ENCODE measurements at regions not wholly inside any gene's neighbourhood (a gene's known extent, or its start where the extent isn't known, plus 50 kb on each side); places are given as distances from the start of the nearest gene placed in this dataset.

DNA sequence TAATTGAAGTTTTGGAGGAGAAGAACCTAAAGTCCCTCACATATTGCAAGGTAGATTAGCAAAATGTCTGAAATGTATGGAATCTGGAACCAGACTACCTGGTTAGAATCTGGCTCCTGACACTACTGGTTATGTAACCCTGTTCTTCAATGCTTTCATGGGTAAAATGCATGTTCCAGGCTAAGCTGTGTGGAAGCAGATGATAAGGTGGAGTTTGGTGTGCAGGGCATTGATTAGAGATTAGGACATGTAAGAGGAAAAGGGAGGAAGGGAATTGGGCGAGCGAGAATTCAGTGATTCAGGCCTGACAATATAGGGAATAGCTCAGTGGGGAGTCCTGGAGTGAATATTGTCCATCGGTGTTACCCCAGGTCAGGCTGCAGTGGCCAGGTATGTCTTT, 165.8 kb upstream of the SFRP2 start:
- ChIA-PET POLR2A (no interaction called here), CTCF (no interaction called here)
- no peak for DNase-seq (ENCODE audit: extremely low spot score)
- TF ChIP-seq LEF1 (IDR thresholded peaks at IDR 0.05; ENCODE audit: borderline replicate concordance) (no peak), ELF4 (IDR thresholded peaks at IDR 0.05) (no peak), FOXM1 (IDR thresholded peaks at IDR 0.05; ENCODE audit: borderline replicate concordance) (no peak)

DNA sequence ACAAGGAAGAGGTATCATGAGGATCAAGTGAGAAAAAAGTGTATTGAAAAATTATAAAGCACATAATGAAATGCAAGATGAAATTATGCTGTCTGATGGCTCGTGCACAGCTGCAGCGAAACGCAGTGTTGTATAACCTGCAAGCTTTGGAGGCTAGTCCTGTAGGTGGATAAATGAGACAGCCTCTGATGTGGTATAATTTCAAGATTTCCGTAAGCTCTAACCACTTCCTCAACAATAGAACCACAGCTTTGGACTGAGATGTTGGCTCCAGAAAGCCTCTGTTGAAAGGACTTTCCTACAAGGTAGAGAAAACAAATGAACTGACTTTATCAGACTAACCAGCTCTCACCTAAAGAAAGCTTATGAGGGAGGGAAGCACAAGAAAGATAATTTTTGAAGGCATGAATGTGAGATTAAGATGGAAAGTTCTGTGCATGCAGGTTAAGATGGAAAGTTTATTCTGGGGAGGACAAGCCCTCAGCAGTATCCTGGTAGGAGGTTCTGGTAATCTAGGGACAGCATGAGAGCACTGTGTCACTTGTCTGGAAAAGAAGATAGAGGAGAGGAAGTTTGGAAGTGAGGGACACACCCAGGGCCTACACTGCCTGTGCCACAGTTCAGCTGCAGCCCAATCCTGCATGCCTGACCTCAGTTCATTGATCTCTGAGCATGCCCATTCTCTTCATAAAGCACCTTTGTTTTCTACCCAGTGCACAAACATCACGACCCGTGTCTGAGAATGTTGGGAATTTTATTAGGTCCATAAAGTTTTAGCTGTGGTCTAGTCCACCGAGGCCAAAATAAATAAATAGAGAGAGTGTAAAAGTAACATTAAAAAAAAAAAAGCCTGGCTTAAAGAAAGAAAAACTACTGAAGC, 161.5 kb upstream of the SFRP2 start:
- CTCF ChIA-PET, result interaction anchor here (0.5 kb wide), 2 partner anchors 33 to 170 kb away, joined by 3 read pairs; no protein-coding TSS in a partner anchor
- TF ChIP-seq NFRKB (IDR thresholded peaks at IDR 0.05), result no peak
- peak; percentile 58; the same call in 1 of the 2 replicates for TF ChIP-seq ZNF384 (IDR thresholded peaks at IDR 0.05)
- DNase-seq (ENCODE audit: extremely low spot score), result no peak
- POLR2A ChIA-PET, result no interaction called here

DNA sequence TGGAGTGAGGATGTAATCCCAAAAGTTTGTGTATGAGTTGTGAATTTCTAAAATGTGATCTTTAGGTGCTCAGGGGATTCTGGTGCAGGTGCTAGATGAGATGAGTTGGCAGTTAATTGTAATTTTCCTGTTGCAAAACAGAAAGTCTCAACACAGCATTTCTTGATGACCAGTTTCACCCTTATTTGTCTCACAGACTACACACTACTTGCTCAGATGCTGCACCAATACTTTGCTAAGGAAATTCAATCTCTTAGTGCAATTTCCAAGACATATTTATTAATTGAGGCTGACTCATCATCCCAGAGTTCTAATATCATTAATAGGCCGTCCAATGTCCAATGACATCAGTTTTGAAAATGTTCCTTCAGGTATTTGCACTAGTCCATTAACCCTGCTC, 159.2 kb upstream of the SFRP2 start:
- TF ChIP-seq BHLHE40 (IDR thresholded peaks at IDR 0.05; ENCODE audit: borderline replicate concordance) (no peak), HDGF (IDR thresholded peaks at IDR 0.05; ENCODE audit: borderline replicate concordance) (no peak), SP1 (IDR thresholded peaks at IDR 0.05) (no peak), FOXM1 (IDR thresholded peaks at IDR 0.05; ENCODE audit: borderline replicate concordance) (no peak), FOXK2 (IDR thresholded peaks at IDR 0.05) (no peak), ARNT (IDR thresholded peaks at IDR 0.05) (no peak), TARDBP (IDR thresholded peaks at IDR 0.05) (no peak), NFRKB (IDR thresholded peaks at IDR 0.05) (no peak)
- CTCF ChIA-PET, result no interaction called here
- POLR2A ChIA-PET, result no interaction called here
- no peak for DNase-seq (ENCODE audit: extremely low spot score)

DNA sequence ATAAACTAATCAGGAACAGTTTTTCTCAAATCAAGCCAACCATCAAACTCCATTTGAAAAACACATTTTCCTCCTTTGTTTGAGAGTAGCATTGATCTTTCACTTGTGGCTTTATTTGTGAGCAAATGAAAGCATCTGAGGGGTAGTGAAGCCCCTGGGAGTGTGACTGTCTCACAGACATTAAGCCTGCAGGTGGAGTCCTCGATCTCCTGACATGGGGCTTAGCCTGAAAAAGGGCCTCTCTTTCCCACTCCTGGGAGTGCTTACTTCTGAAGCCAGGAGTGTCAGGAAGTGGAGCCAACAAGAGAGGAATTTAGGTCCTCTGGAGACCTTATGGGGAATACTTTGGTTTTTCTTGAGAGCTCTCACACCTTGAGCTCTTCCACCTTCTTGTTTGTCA, 158.2 kb upstream of the SFRP2 start:
- ChIA-PET CTCF (no interaction called here), POLR2A (no interaction called here)
- no peak for DNase-seq (ENCODE audit: extremely low spot score)
- TF ChIP-seq HDGF (IDR thresholded peaks at IDR 0.05; ENCODE audit: borderline replicate concordance) (no peak), SUZ12 (IDR thresholded peaks at IDR 0.05) (no peak), NFRKB (IDR thresholded peaks at IDR 0.05) (no peak), FOXM1 (IDR thresholded peaks at IDR 0.05; ENCODE audit: borderline replicate concordance) (no peak), ZNF384 (IDR thresholded peaks at IDR 0.05) (no peak), BHLHE40 (IDR thresholded peaks at IDR 0.05; ENCODE audit: borderline replicate concordance) (no peak), TARDBP (IDR thresholded peaks at IDR 0.05) (no peak), ELF4 (IDR thresholded peaks at IDR 0.05) (no peak), FOXA1 (IDR thresholded peaks at IDR 0.05) (no peak), CTBP1 (IDR thresholded peaks at IDR 0.05; ENCODE audit: borderline replicate concordance) (no peak), L3MBTL2 (conservative IDR thresholded peaks at IDR 0.05) (no peak), ARNT (IDR thresholded peaks at IDR 0.05) (no peak), SP1 (IDR thresholded peaks at IDR 0.05) (no peak)
- TF ChIP-seq, protein P1, sequence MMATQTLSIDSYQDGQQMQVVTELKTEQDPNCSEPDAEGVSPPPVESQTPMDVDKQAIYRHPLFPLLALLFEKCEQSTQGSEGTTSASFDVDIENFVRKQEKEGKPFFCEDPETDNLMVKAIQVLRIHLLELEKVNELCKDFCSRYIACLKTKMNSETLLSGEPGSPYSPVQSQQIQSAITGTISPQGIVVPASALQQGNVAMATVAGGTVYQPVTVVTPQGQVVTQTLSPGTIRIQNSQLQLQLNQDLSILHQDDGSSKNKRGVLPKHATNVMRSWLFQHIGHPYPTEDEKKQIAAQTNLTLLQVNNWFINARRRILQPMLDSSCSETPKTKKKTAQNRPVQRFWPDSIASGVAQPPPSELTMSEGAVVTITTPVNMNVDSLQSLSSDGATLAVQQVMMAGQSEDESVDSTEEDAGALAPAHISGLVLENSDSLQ (IDR thresholded peaks at IDR 0.05), result no peak

DNA sequence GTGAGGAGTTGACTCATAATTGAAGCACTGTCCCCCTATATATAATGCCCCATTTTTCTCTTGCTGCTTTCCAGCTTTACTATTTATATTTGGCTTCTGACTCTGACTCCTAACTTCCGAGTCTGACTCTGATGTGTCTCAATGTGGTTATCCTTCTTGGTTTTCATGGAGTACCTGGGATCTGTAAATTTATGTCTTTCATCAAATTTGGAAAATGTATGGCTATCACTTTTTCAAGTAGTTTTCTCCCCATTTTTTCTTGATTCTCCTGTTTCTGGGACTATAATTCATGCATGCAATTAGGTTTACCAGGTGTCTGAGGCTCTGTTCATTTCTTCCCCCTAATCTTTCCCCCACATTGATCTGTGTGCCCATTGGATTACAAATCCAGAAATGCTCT, 156.8 kb upstream of the SFRP2 start:
- ChIA-PET CTCF (no interaction called here), POLR2A (no interaction called here)
- DNase-seq (ENCODE audit: extremely low spot score), result no peak
- TF ChIP-seq FOXA1 (IDR thresholded peaks at IDR 0.05), result no peak
- TF ChIP-seq NFRKB (IDR thresholded peaks at IDR 0.05), result no peak
- TF ChIP-seq L3MBTL2 (conservative IDR thresholded peaks at IDR 0.05), result no peak
- no peak for TF ChIP-seq BHLHE40 (IDR thresholded peaks at IDR 0.05; ENCODE audit: borderline replicate concordance)
- no peak for TF ChIP-seq CTBP1 (IDR thresholded peaks at IDR 0.05; ENCODE audit: borderline replicate concordance)
- TF ChIP-seq TARDBP (IDR thresholded peaks at IDR 0.05), result no peak

DNA sequence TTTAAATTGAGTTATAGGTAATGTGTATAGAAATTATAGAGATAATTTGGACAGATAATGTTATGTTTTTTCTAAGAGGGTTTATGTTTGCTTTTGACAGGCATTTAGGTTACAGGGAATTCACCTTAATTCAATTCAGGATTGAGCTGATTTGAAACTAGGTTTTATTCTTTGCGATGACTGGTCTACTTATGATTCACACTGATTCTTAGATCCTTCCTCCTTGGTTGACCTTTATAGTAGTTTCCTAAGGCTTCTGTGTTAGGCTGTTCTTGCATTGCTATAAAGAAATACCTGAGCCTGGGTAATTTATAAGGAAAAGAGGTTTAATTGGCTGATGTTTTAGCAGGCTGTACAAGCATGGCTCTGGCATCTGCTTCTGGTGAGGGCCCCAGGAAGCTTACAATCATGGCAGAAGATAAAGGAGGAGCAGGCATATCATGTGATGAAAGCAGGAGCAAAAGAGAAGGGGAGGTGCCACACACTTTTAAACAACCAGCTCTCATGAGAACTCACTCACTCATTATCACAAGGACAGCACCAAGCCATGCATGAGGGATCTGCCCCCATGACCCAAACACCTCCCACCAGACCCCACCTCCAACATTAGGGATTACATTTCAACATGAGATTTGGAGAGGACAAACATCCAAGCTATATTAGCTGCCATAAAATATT, 155.0 kb upstream of the SFRP2 start:
- POLR2A ChIA-PET, result no interaction called here
- CTCF ChIA-PET, result interaction anchor here (0.6 kb wide), 3 partner anchors 13 to 606 kb away, joined by 4 read pairs; partner anchors contain the start of gene PLRG1
- no peak for DNase-seq (ENCODE audit: extremely low spot score)
- no peak for TF ChIP-seq TARDBP (IDR thresholded peaks at IDR 0.05)
- no peak for TF ChIP-seq ARNT (IDR thresholded peaks at IDR 0.05)

DNA sequence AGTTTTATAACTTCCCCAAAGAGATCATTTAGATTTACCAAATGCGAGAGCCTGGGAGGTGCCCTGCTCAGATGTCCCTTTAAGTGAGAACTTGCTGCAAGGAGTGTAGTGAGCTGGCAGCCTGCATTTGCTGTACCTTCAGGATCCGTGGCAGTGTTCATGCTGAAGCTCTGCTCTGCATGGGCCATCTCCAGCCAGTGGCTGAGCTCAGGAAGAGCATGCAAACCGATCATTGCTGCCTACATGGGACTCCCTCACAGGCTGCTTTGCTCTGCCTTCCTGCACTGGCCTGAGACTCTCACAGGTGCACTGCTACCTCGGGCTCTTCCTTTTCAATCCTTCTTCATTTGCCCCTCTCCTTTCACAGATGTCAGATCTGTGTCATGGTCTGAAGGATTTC, 152.0 kb upstream of the SFRP2 start:
- TF ChIP-seq L3MBTL2 (conservative IDR thresholded peaks at IDR 0.05) (no peak), FOXM1 (IDR thresholded peaks at IDR 0.05; ENCODE audit: borderline replicate concordance) (no peak), LEF1 (IDR thresholded peaks at IDR 0.05; ENCODE audit: borderline replicate concordance) (no peak), BHLHE40 (IDR thresholded peaks at IDR 0.05; ENCODE audit: borderline replicate concordance) (no peak), SP1 (IDR thresholded peaks at IDR 0.05) (no peak), FOXA1 (IDR thresholded peaks at IDR 0.05) (no peak), ZNF384 (IDR thresholded peaks at IDR 0.05) (no peak), CTBP1 (IDR thresholded peaks at IDR 0.05; ENCODE audit: borderline replicate concordance) (no peak), ARNT (IDR thresholded peaks at IDR 0.05) (no peak), NFRKB (IDR thresholded peaks at IDR 0.05) (no peak)
- ChIA-PET CTCF (no interaction called here), POLR2A (no interaction called here)
- DNase-seq (ENCODE audit: extremely low spot score), result no peak

DNA sequence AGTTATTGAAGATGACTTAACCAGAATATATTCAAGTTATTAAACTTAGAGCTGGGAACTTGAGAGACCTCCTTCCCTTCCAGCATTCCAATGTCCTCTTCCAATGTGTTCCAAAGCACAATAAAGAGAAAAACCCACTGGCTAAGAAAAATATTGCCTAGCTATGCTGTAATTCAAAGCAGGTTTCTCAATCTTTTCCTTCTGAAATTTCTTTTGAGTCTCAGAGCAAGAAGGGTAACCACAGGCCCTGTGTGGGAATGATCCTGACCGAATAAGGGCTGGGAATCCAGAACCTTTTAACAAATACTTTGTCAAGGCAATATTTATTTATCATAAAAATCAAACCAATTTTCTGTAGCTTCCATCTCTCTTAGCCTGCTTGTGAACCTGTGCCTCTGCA, 150.7 kb upstream of the SFRP2 start:
- no peak for TF ChIP-seq LEF1 (IDR thresholded peaks at IDR 0.05; ENCODE audit: borderline replicate concordance)
- TF ChIP-seq BHLHE40 (IDR thresholded peaks at IDR 0.05; ENCODE audit: borderline replicate concordance), result no peak
- TF ChIP-seq, protein P1 (IDR thresholded peaks at IDR 0.05), result no peak
- no peak for TF ChIP-seq L3MBTL2 (conservative IDR thresholded peaks at IDR 0.05)
- no peak for TF ChIP-seq FOXM1 (IDR thresholded peaks at IDR 0.05; ENCODE audit: borderline replicate concordance)
- no peak for TF ChIP-seq FOXA1 (IDR thresholded peaks at IDR 0.05)
- TF ChIP-seq NFRKB (IDR thresholded peaks at IDR 0.05), result no peak
- CTCF ChIA-PET, result interaction anchor here (0.7 kb wide), 1 partner anchor 89 kb away, joined by 3 read pairs; no protein-coding TSS in a partner anchor
- POLR2A ChIA-PET, result no interaction called here
- DNase-seq (ENCODE audit: extremely low spot score), result no peak
